ENCODE measurements at regions not wholly inside any gene's neighbourhood (a gene's known extent, or its start where the extent isn't known, plus 50 kb on each side); places are given as distances from the start of the nearest gene placed in this dataset.
"Not testable (repeated sequence)": the region's sequence is repeated elsewhere in the genome, so short reads cannot be mapped to it uniquely, and the experiment has no call there.

DNA sequence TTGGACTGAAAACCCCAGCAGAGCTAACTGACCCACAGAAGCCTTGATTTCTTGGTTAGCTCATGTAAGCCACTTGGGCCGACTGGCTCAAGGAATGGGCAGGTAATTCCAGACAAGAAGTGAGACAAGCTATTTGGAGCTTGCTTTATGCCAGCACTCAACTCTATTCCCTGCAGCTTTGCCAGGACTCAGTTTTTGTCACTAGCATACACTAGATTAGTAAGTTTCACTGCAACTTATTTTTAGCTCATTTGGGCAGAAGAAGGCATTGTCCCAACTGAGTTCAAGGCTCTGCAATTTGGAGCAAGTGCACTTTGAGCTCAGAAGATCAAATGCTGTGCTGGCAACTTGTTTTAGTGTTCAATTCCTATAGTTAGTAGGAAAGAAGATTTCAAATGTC is 116.1 kb downstream of the SLC4A3 start:
- H3K36me3 Mint-ChIP-seq (ENCODE audit: low read depth), result no peaks in the 10 kb centered on the region
- H3K27ac Mint-ChIP-seq (ENCODE audit: unreplicated experiment), result no peak overlapping the region
- TF ChIP-seq, protein P1, sequence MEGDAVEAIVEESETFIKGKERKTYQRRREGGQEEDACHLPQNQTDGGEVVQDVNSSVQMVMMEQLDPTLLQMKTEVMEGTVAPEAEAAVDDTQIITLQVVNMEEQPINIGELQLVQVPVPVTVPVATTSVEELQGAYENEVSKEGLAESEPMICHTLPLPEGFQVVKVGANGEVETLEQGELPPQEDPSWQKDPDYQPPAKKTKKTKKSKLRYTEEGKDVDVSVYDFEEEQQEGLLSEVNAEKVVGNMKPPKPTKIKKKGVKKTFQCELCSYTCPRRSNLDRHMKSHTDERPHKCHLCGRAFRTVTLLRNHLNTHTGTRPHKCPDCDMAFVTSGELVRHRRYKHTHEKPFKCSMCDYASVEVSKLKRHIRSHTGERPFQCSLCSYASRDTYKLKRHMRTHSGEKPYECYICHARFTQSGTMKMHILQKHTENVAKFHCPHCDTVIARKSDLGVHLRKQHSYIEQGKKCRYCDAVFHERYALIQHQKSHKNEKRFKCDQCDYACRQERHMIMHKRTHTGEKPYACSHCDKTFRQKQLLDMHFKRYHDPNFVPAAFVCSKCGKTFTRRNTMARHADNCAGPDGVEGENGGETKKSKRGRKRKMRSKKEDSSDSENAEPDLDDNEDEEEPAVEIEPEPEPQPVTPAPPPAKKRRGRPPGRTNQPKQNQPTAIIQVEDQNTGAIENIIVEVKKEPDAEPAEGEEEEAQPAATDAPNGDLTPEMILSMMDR (conservative IDR thresholded peaks at IDR 0.05), result no peak
- peaks cover 16% of the 10 kb centered on the region for H3K27me3 Mint-ChIP-seq (ENCODE audit: low read depth)
- no peak for DNase-seq (ENCODE audit: low read depth, low spot score)
- no peaks in the 10 kb centered on the region for H3K9me3 Mint-ChIP-seq
- H3K4me1 Mint-ChIP-seq, result no peaks in the 10 kb centered on the region
- no peak overlapping the region for H3K4me3 Mint-ChIP-seq

DNA sequence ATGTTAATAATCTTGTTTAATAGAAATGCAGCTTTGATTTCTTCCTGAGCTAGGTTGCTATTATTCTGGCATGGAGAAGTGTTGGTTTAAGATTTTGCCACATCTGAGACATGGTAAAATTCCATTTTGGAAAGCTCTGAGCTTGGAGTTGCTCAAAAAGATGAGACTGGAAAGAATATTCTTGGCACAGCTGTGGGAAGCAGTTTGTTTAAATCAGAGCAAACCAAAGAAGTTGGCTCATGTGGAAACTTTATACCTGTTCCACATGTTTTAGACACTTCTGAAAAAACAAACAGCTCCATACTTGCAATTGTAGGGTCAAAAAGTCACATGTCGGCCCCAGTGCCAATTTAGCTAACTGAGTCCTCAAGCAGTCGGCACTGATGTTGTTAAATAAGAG is 116.6 kb downstream of the SLC4A3 start:
- TF ChIP-seq, protein P1 (conservative IDR thresholded peaks at IDR 0.05), result no peak
- H3K9me3 Mint-ChIP-seq, result no peaks in the 10 kb centered on the region
- no peaks in the 10 kb centered on the region for H3K4me1 Mint-ChIP-seq
- DNase-seq (ENCODE audit: low read depth, low spot score), result no peak
- no peaks in the 10 kb centered on the region for H3K36me3 Mint-ChIP-seq (ENCODE audit: low read depth)
- peaks cover 16% of the 10 kb centered on the region for H3K27me3 Mint-ChIP-seq (ENCODE audit: low read depth)
- H3K4me3 Mint-ChIP-seq, result no peak overlapping the region
- no peak overlapping the region for H3K27ac Mint-ChIP-seq (ENCODE audit: unreplicated experiment)

- H3K27ac Mint-ChIP-seq (ENCODE audit: unreplicated experiment), result no peak overlapping the region
- H3K4me3 Mint-ChIP-seq, result no peak overlapping the region
- TF ChIP-seq, protein P1 (conservative IDR thresholded peaks at IDR 0.05), result no peak
- peaks cover 16% of the 10 kb centered on the region for H3K27me3 Mint-ChIP-seq (ENCODE audit: low read depth)
- no peaks in the 10 kb centered on the region for H3K36me3 Mint-ChIP-seq (ENCODE audit: low read depth)
- DNase-seq (ENCODE audit: low read depth, low spot score), result no peak
- H3K9me3 Mint-ChIP-seq, result no peaks in the 10 kb centered on the region
- H3K4me1 Mint-ChIP-seq, result no peaks in the 10 kb centered on the region
These were observed 117.2 kb downstream of the SLC4A3 start for GRCh38 chr2:219744600-219744999.

GRCh38 chr2:219747637-219748036 is 120.2 kb downstream of the SLC4A3 start:
- H3K4me3 Mint-ChIP-seq, result no peak overlapping the region
- no peak overlapping the region for H3K27ac Mint-ChIP-seq (ENCODE audit: unreplicated experiment)
- TF ChIP-seq, protein P1 (conservative IDR thresholded peaks at IDR 0.05), result no peak
- H3K9me3 Mint-ChIP-seq, result no peaks in the 10 kb centered on the region
- H3K27me3 Mint-ChIP-seq (ENCODE audit: low read depth), result peaks cover 11% of the 10 kb centered on the region
- DNase-seq (ENCODE audit: low read depth, low spot score), result no peak
- peaks cover 3% of the 10 kb centered on the region for H3K36me3 Mint-ChIP-seq (ENCODE audit: low read depth)
- H3K4me1 Mint-ChIP-seq, result no peaks in the 10 kb centered on the region

GRCh38 chr2:219748671-219749570 is 121.5 kb downstream of the SLC4A3 start:
- Mint-ChIP-seq H3K27ac (ENCODE audit: unreplicated experiment) (no peak overlapping the region), H3K9me3 (no peaks in the 10 kb centered on the region), H3K36me3 (ENCODE audit: low read depth) (peaks cover 3% of the 10 kb centered on the region), H3K4me1 (no peaks in the 10 kb centered on the region), H3K27me3 (ENCODE audit: low read depth) (peaks cover 6% of the 10 kb centered on the region), H3K4me3 (no peak overlapping the region)
- TF ChIP-seq, protein P1 (conservative IDR thresholded peaks at IDR 0.05), result no peak
- no peak for DNase-seq (ENCODE audit: low read depth, low spot score)

DNA sequence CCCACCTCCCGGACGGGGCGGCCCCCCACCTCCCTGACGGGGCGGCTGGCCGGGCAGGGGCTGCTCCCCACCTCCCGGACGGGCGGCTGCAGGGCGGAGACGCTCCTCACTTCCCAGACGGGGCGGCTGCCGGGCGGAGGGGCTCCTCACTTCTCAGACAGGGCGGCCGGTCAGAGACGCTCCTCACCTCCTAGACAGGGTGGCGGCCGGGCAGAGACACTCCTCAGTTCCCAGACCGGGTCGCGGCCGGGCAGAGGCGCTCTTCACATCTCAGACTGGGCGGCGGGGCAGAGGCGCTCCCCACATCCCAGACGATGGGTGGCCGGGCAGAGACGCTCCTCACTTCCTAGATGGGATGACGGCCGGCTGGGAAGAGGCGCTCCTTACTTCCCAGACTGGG is 123.7 kb downstream of the SLC4A3 start:
- not testable (repeated sequence) for H3K4me1 Mint-ChIP-seq; H3K9me3 Mint-ChIP-seq; H3K27ac Mint-ChIP-seq (ENCODE audit: unreplicated experiment); H3K27me3 Mint-ChIP-seq (ENCODE audit: low read depth); DNase-seq (ENCODE audit: low read depth, low spot score); H3K36me3 Mint-ChIP-seq (ENCODE audit: low read depth); H3K4me3 Mint-ChIP-seq
